ENCODE measurements at regions not wholly inside any gene's neighbourhood (a gene's known extent, or its start where the extent isn't known, plus 50 kb on each side); places are given as distances from the start of the nearest gene placed in this dataset.
"Not testable (repeated sequence)": the region's sequence is repeated elsewhere in the genome, so short reads cannot be mapped to it uniquely, and the experiment has no call there.

DNA sequence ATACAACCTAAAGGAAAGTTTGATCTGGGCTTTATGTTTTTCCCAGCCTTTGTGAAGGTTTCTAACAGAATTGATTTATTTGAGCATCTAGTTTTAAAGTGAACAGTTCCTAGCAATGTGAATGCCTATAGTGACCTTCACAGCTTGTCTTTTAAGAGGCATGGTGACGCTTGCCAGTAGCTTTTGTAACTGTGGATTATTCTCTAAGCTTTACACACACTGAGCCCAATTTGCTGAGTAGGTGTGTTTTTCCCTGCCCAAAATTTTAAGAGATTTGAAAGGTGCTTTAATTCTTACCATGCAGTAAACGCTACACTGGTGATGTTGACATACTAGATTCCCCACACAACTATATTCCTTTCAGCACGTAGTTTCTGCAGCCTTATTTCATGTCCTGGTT is 420.2 kb upstream of the AKR1E2 start:
- DNase-seq (ENCODE audit: low read depth, low spot score), result no peak
- Histone ChIP-seq H3K9me3 (ENCODE audit: control insufficient read depth, insufficient read depth, low read length) (no peaks in the 10 kb centered on the region), H3K27ac (ENCODE audit: low read length) (no peak overlapping the region), H3K36me3 (ENCODE audit: control insufficient read depth, insufficient read depth, low read length) (no peaks in the 10 kb centered on the region), H3K27me3 (ENCODE audit: control insufficient read depth, insufficient read depth, low read length) (no peaks in the 10 kb centered on the region), H3K4me3 (ENCODE audit: low read length) (no peak overlapping the region), H3K4me1 (ENCODE audit: control insufficient read depth, insufficient read depth, low read length) (no peaks in the 10 kb centered on the region)
- WGBS (ENCODE audit: insufficient coverage, insufficient read length), result no CpG with 5 or more reads among the region's 3 CpGs

DNA sequence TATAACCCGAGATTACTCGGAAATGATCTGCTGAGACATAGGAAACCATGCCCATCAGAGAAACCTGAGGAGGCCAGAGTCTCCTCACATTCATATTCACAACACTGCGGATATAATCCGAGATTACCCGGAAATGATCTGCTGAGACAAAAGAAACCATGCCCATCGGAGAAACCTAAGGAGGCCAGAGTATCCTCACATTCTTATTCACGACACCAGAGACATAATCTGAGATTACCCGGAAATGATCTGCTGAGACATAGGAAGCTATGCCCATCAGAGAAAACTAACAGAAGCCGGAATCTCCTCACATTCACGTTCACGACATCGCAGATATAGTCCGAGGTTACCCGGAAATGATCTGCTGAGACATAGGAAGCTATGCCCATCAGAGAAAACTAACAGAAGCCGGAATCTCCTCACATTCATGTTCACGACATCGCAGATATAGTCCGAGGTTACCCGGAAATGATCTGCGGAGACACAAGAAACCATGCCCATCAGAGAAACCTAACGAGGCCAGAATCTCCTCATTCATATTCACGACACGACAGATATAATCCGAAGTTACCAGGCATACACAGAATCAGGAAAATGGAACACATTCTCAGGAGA is 422.3 kb upstream of the AKR1E2 start:
- Histone ChIP-seq H3K27ac (ENCODE audit: low read length) (no peak overlapping the region), H3K27me3 (ENCODE audit: control insufficient read depth, insufficient read depth, low read length) (no peaks in the 10 kb centered on the region), H3K36me3 (ENCODE audit: control insufficient read depth, insufficient read depth, low read length) (no peaks in the 10 kb centered on the region), H3K4me3 (ENCODE audit: low read length) (no peak overlapping the region), H3K9me3 (ENCODE audit: control insufficient read depth, insufficient read depth, low read length) (no peaks in the 10 kb centered on the region), H3K4me1 (ENCODE audit: control insufficient read depth, insufficient read depth, low read length) (no peaks in the 10 kb centered on the region)
- WGBS (ENCODE audit: insufficient coverage, insufficient read length), result no CpG with 5 or more reads among the region's 24 CpGs
- DNase-seq (ENCODE audit: low read depth, low spot score), result no peak

DNA sequence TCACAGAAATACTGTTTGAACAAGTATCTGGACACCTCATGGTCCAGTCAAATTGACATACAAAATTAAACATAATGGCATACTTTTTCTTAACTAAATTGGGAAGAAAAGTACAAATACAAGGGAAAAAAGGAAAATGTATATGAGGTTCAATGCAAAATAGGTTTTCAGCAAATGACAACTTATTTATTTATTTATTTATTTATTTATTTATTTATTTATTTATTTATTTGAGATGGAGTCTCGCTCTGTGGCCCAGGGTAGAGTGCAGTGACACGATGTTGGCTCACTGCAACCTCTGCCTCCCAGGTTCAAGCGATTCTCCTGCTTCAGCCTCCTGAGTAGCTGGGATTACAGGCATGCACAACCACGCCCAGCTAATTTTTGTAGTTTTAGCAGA is 424.9 kb upstream of the AKR1E2 start:
- not testable (repeated sequence) for H3K4me1 ChIP-seq (ENCODE audit: control insufficient read depth, insufficient read depth, low read length); H3K9me3 ChIP-seq (ENCODE audit: control insufficient read depth, insufficient read depth, low read length); H3K27me3 ChIP-seq (ENCODE audit: control insufficient read depth, insufficient read depth, low read length); H3K27ac ChIP-seq (ENCODE audit: low read length); H3K36me3 ChIP-seq (ENCODE audit: control insufficient read depth, insufficient read depth, low read length); DNase-seq (ENCODE audit: low read depth, low spot score); H3K4me3 ChIP-seq (ENCODE audit: low read length)
- WGBS (ENCODE audit: insufficient coverage, insufficient read length), result no CpG with 5 or more reads among the region's 4 CpGs

DNA sequence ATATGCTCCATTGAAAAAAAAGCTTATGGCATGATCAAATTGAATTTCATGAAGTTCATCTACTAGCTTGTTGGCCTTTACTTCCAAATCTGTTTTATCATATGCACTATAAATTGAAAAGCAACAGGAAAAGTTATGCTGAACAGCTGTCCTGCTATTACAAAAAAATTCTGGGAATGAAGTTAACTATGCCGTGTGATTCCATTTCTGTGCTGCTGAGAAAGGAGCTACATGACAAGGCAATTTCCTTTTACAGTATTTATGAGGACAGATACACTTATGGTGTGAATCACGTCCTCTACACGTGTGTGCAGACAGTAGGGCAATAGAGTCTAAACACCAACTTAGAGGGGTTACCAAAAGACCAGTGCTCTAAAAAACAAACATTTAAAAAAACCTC is 426.5 kb upstream of the AKR1E2 start:
- Histone ChIP-seq H3K27me3 (ENCODE audit: control insufficient read depth, insufficient read depth, low read length) (no peaks in the 10 kb centered on the region), H3K36me3 (ENCODE audit: control insufficient read depth, insufficient read depth, low read length) (no peaks in the 10 kb centered on the region), H3K4me3 (ENCODE audit: low read length) (no peak overlapping the region), H3K9me3 (ENCODE audit: control insufficient read depth, insufficient read depth, low read length) (no peaks in the 10 kb centered on the region), H3K4me1 (ENCODE audit: control insufficient read depth, insufficient read depth, low read length) (no peaks in the 10 kb centered on the region), H3K27ac (ENCODE audit: low read length) (no peak overlapping the region)
- DNase-seq (ENCODE audit: low read depth, low spot score), result no peak
- no CpG with 5 or more reads among the region's 3 CpGs for WGBS (ENCODE audit: insufficient coverage, insufficient read length)

DNA sequence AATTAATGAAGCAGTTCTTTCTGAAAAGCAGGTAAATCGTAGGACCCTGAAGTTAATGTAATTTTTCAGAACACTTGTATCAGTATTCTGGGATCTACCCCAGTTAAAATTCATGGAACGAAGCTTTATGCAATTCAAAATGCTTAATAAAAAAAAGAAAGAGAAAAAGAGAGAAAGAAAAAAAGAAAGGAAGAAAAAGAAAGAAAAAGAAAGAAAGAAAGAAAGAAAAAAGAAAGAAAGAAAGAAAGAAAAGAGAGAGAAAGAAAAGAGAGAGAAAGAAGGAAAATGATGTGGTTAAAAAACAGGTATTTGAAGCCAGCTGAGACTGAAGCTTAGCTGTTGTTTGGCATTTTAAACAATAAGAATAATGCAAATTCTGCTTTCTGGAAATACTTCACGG is 427.4 kb upstream of the AKR1E2 start:
- WGBS (ENCODE audit: insufficient coverage, insufficient read length), result no CpG with 5 or more reads among the region's 3 CpGs
- H3K27ac ChIP-seq (ENCODE audit: low read length), result no peak overlapping the region
- no peaks in the 10 kb centered on the region for H3K27me3 ChIP-seq (ENCODE audit: control insufficient read depth, insufficient read depth, low read length)

DNA sequence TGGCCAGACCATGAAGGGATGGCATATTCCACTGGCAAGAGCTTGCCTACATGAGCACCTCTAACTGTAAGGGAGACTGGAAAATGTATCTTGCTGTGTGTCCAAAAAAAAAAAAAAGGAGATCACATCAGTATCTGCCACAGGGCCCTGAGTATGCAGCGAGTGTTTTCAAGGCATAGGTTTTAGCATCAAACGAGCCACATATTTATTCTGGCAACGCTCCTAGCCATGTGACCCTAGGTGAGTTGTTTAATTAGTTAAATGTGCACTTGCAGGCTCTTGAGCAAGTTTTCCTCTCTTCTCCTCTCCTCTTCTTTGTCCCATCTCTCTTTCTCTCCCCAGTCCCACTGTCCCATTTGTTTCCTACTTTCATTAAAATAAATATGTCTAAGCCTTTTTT is 428.7 kb upstream of the AKR1E2 start:
- Histone ChIP-seq H3K4me3 (ENCODE audit: low read length) (no peak overlapping the region), H3K9me3 (ENCODE audit: control insufficient read depth, insufficient read depth, low read length) (no peaks in the 10 kb centered on the region), H3K27me3 (ENCODE audit: control insufficient read depth, insufficient read depth, low read length) (no peaks in the 10 kb centered on the region), H3K36me3 (ENCODE audit: control insufficient read depth, insufficient read depth, low read length) (no peaks in the 10 kb centered on the region), H3K4me1 (ENCODE audit: control insufficient read depth, insufficient read depth, low read length) (no peaks in the 10 kb centered on the region), H3K27ac (ENCODE audit: low read length) (no peak overlapping the region)
- DNase-seq (ENCODE audit: low read depth, low spot score), result no peak
- WGBS (ENCODE audit: insufficient coverage, insufficient read length), result no CpG with 5 or more reads among the region's 3 CpGs

More for the DNA sequence above, 427.4 kb upstream of the AKR1E2 start:
- Histone ChIP-seq H3K36me3 (ENCODE audit: control insufficient read depth, insufficient read depth, low read length) (no peaks in the 10 kb centered on the region), H3K9me3 (ENCODE audit: control insufficient read depth, insufficient read depth, low read length) (no peaks in the 10 kb centered on the region), H3K4me3 (ENCODE audit: low read length) (no peak overlapping the region), H3K4me1 (ENCODE audit: control insufficient read depth, insufficient read depth, low read length) (no peaks in the 10 kb centered on the region)
- DNase-seq (ENCODE audit: low read depth, low spot score), result no peak

DNA sequence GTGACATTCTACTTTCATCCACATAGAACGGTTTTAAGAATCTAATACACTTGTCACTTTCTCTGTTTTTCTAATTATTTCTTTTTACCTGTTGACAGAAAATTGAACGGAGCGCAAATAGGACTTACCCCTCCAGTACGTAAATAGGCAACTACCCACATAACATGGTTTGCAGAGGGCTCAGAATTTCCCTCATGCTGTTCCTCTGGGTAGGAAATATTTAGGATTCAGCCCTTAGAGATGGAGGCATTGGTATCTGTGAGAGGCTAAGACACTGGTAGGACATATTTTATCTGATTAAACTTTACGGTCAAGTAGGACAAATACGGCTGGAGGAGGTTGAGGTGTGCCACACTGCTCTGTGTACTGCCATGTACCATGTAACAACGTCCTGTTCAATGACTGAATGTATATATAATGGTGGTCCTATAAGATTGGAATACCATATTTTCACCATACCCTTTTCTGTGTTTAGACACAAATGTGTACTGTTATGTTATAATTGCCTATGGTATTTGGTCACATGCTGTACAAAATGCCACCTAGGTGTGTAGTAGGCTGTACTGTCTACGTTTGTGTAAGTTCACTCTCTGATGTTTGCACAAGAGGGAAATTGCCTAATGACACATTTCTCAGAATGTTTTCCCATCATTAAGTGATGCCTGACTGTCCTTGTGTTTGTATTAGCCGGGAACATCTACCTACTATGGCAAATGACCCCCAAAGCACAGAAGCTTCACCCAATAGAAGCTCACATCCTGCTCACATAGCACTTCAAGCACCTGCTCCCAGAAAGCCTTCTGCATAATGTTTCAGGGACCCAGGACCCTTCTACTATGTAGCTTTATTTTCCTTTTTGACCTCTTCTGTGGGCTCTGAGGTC is 429.4 kb upstream of the AKR1E2 start:
- Histone ChIP-seq H3K27me3 (ENCODE audit: control insufficient read depth, insufficient read depth, low read length) (no peaks in the 10 kb centered on the region), H3K36me3 (ENCODE audit: control insufficient read depth, insufficient read depth, low read length) (no peaks in the 10 kb centered on the region), H3K9me3 (ENCODE audit: control insufficient read depth, insufficient read depth, low read length) (no peaks in the 10 kb centered on the region), H3K27ac (ENCODE audit: low read length) (no peak overlapping the region), H3K4me1 (ENCODE audit: control insufficient read depth, insufficient read depth, low read length) (no peaks in the 10 kb centered on the region), H3K4me3 (ENCODE audit: low read length) (no peak overlapping the region)
- no peak for DNase-seq (ENCODE audit: low read depth, low spot score)
- no CpG with 5 or more reads among the region's 9 CpGs for WGBS (ENCODE audit: insufficient coverage, insufficient read length)

DNA sequence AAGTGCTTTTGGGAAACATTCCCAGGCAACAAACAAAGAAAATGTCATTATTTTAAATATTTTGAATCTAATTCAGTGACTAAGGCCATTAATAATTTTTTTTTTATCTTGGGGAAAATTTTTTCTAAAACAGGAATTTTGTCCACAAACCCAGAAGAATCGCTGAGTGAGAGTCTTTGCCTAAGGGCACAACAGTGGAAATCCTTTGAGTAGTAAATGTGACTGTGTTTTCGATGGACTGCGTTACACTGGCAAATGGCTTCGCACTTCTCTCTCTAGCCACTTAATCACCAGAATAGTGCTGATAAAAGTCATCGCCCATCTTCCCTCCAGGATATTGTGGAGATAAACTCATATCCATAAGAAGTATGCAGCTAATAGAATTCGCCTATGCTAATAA is 430.3 kb upstream of the AKR1E2 start:
- no peak for DNase-seq (ENCODE audit: low read depth, low spot score)
- WGBS (ENCODE audit: insufficient coverage, insufficient read length), result no CpG with 5 or more reads among the region's 6 CpGs
- Histone ChIP-seq H3K36me3 (ENCODE audit: control insufficient read depth, insufficient read depth, low read length) (no peaks in the 10 kb centered on the region), H3K4me3 (ENCODE audit: low read length) (no peak overlapping the region), H3K4me1 (ENCODE audit: control insufficient read depth, insufficient read depth, low read length) (no peaks in the 10 kb centered on the region), H3K27ac (ENCODE audit: low read length) (no peak overlapping the region), H3K27me3 (ENCODE audit: control insufficient read depth, insufficient read depth, low read length) (no peaks in the 10 kb centered on the region), H3K9me3 (ENCODE audit: control insufficient read depth, insufficient read depth, low read length) (no peaks in the 10 kb centered on the region)

DNA sequence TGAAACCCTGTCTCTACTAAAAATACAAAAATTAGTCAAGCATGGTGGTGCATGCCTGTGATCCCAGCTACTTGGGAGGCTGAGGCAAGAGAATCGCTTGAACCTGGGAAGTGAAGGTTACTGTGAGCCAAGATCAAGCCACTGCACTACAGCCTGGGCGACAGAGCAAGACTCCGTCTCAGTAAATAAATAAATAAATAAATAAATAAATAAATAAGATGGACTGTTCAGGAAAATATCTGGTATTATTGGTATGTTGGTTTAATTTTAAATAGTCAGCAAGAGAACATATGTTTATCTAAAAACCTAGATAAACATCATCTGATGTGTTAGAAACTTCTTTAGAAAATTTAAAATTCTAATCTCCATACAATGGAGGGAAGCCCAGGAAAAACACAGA is 431.6 kb upstream of the AKR1E2 start:
- DNase-seq (ENCODE audit: low read depth, low spot score); H3K27me3 ChIP-seq (ENCODE audit: control insufficient read depth, insufficient read depth, low read length); H3K36me3 ChIP-seq (ENCODE audit: control insufficient read depth, insufficient read depth, low read length); H3K4me1 ChIP-seq (ENCODE audit: control insufficient read depth, insufficient read depth, low read length); H3K27ac ChIP-seq (ENCODE audit: low read length); H3K4me3 ChIP-seq (ENCODE audit: low read length); H3K9me3 ChIP-seq (ENCODE audit: control insufficient read depth, insufficient read depth, low read length): not testable (repeated sequence)
- WGBS (ENCODE audit: insufficient coverage, insufficient read length), result no CpG with 5 or more reads among the region's 3 CpGs

DNA sequence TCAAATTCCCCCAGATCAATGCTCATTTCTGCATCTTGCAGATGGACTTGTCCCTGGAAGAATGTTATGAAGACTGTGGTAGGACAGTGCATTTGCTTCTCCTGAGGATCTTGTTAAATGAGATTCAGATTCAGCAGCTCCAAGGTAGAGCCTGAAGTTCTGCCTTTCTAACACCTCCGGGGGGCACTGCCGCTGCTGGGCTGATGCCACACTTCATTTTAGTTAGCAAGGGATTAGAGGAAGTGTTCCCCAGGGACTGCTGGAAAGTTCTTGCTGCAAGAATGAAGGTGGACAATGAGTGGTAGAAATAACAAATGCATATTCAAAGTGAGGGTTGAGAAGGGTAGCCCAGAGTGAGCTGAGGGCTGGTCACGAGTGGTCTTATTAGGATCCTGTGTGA is 434.3 kb upstream of the AKR1E2 start:
- peak; percentile 13 for DNase-seq (ENCODE audit: low read depth, low spot score)
- H3K4me3 ChIP-seq (ENCODE audit: low read length), result no peak overlapping the region
- no peaks in the 10 kb centered on the region for H3K27me3 ChIP-seq (ENCODE audit: control insufficient read depth, insufficient read depth, low read length)
- no peak overlapping the region for H3K27ac ChIP-seq (ENCODE audit: low read length)
- H3K9me3 ChIP-seq (ENCODE audit: control insufficient read depth, insufficient read depth, low read length), result no peaks in the 10 kb centered on the region
- no peaks in the 10 kb centered on the region for H3K36me3 ChIP-seq (ENCODE audit: control insufficient read depth, insufficient read depth, low read length)
- WGBS (ENCODE audit: insufficient coverage, insufficient read length), result no CpG with 5 or more reads among the region's 3 CpGs
- H3K4me1 ChIP-seq (ENCODE audit: control insufficient read depth, insufficient read depth, low read length), result no peaks in the 10 kb centered on the region

DNA sequence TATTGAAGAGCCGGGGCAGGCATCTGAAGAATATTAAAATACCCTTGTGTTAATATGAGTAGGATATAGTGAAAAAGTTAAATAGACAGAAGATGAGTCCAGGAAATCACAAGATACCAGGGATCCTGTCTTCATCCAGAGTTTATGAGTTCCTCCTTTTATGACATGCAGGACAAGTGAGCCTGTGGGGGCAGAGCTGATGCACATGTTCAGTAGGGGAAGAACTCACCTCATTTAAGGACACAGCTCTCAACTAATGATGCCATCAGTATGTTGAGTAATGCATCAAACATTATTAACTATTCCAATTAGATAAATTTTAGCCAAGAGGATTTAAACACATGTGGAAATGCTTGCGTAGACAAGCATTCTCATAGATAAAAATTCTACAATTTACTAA is 435.8 kb upstream of the AKR1E2 start:
- H3K27me3 ChIP-seq (ENCODE audit: control insufficient read depth, insufficient read depth, low read length), result no peaks in the 10 kb centered on the region
- no peaks in the 10 kb centered on the region for H3K4me1 ChIP-seq (ENCODE audit: control insufficient read depth, insufficient read depth, low read length)
- WGBS (ENCODE audit: insufficient coverage, insufficient read length), result no CpG with 5 or more reads among the region's 2 CpGs
- no peak for DNase-seq (ENCODE audit: low read depth, low spot score)
- H3K36me3 ChIP-seq (ENCODE audit: control insufficient read depth, insufficient read depth, low read length), result no peaks in the 10 kb centered on the region
- no peak overlapping the region for H3K27ac ChIP-seq (ENCODE audit: low read length)
- H3K9me3 ChIP-seq (ENCODE audit: control insufficient read depth, insufficient read depth, low read length), result no peaks in the 10 kb centered on the region
- H3K4me3 ChIP-seq (ENCODE audit: low read length), result no peak overlapping the region
